ENCODE measurements at regions not wholly inside any gene's neighbourhood (a gene's known extent, or its start where the extent isn't known, plus 50 kb on each side); places are given as distances from the start of the nearest gene placed in this dataset.

DNA sequence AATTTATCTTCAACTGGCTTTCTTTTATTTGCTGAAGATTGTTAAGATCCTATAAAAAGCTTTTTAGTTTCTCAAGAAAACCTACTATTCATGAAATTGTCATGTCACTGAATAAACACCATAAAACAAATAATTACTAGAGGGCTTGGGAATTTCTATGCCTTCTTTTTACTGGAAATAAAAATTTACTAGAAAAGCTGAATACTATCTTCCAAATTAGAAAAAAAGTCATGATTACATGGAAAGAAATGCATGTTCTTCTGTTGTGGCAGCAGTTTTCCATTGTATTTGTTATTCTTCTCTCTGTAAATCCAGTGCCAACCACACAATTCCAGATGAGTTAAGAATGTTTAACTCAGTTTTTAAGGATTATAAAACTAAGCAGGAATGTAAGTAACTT, 153.8 kb downstream of the RAP2B start:
- ATAC-seq (ENCODE audit: low read depth) (no peak), DNase-seq (no peak)
- H3K9me3 ChIP-seq (ENCODE audit: control extremely low read depth in 1 of 3, control insufficient read depth in 2 of 3, insufficient read depth in 1 of 3, low read length in 2 of 3): no peaks in the 10 kb centered on the region
- ChIA-PET POLR2A (no interaction called here), CTCF (no interaction called here)
- Mint-ChIP-seq H3K4me3 (no peak overlapping the region), H3K27ac (no peak overlapping the region), H3K9me3 (ENCODE audit: insufficient read depth) (peaks cover 2% of the 10 kb centered on the region), H3K27me3 (peaks cover 11% of the 10 kb centered on the region), H3K4me1 (no peaks in the 10 kb centered on the region)
- H3K9ac ChIP-seq (ENCODE audit: low read length): no peak overlapping the region
- no peaks in the 10 kb centered on the region for H3K79me2 ChIP-seq (ENCODE audit: control insufficient read depth, insufficient read depth, low read length)
- no peak overlapping the region for H3K4me3 ChIP-seq (ENCODE audit: control extremely low read depth in 1 of 5, extremely low read depth in 1 of 5, insufficient read depth in 1 of 5, low read depth in 2 of 5, low read length in 4 of 5)
- H3K4me2 ChIP-seq (replicated peaks; ENCODE audit: low read depth, low read length, poor library complexity, severe bottlenecking): no peak overlapping the region
- no peaks in the 10 kb centered on the region for H3K4me1 ChIP-seq (ENCODE audit: control insufficient read depth in 2 of 2, insufficient read depth in 2 of 2, low read length in 2 of 2)
- H3K36me3 ChIP-seq (replicated peaks in 1 of 2; ENCODE audit: control extremely low read depth in 1 of 2, control insufficient read depth in 1 of 2, extremely low read depth in 1 of 2, insufficient read depth in 2 of 2, low read length in 1 of 2): no peaks in the 10 kb centered on the region
- H2AFZ ChIP-seq (ENCODE audit: insufficient read depth, low read depth, low read length, poor library complexity, severe bottlenecking): no peak overlapping the region
- no peak overlapping the region for H3K27ac ChIP-seq (ENCODE audit: low read length in 2 of 2)
- no peaks in the 10 kb centered on the region for H3K27me3 ChIP-seq (replicated peaks in 1 of 4; ENCODE audit: control extremely low read depth in 1 of 4, control insufficient read depth in 3 of 4, insufficient read depth in 4 of 4, low read length in 3 of 4)
- intact Hi-C loops (cut with micrococcal nuclease): no loop called here
- TF ChIP-seq, protein P1, sequence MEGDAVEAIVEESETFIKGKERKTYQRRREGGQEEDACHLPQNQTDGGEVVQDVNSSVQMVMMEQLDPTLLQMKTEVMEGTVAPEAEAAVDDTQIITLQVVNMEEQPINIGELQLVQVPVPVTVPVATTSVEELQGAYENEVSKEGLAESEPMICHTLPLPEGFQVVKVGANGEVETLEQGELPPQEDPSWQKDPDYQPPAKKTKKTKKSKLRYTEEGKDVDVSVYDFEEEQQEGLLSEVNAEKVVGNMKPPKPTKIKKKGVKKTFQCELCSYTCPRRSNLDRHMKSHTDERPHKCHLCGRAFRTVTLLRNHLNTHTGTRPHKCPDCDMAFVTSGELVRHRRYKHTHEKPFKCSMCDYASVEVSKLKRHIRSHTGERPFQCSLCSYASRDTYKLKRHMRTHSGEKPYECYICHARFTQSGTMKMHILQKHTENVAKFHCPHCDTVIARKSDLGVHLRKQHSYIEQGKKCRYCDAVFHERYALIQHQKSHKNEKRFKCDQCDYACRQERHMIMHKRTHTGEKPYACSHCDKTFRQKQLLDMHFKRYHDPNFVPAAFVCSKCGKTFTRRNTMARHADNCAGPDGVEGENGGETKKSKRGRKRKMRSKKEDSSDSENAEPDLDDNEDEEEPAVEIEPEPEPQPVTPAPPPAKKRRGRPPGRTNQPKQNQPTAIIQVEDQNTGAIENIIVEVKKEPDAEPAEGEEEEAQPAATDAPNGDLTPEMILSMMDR (IDR thresholded peaks at IDR 0.05): no peak
- TF ChIP-seq EZH2 (IDR thresholded peaks at IDR 0.05; ENCODE audit: borderline replicate concordance, insufficient read depth, low read depth, low read length, poor library complexity, severe bottlenecking): no peak
- H4K20me1 ChIP-seq (ENCODE audit: control insufficient read depth, insufficient read depth, low read length, poor library complexity, severe bottlenecking): no peaks in the 10 kb centered on the region

- no peaks in the 10 kb centered on the region for H3K4me1 ChIP-seq (ENCODE audit: control insufficient read depth in 2 of 2, insufficient read depth in 2 of 2, low read length in 2 of 2)
- H3K79me2 ChIP-seq (ENCODE audit: control insufficient read depth, insufficient read depth, low read length): no peaks in the 10 kb centered on the region
- no peaks in the 10 kb centered on the region for H3K9me3 ChIP-seq (ENCODE audit: control extremely low read depth in 1 of 3, control insufficient read depth in 2 of 3, insufficient read depth in 1 of 3, low read length in 2 of 3)
- no CpG with 5 or more reads among the region's 2 CpGs for WGBS (ENCODE audit: insufficient coverage)
- no peaks in the 10 kb centered on the region for H3K27me3 ChIP-seq (replicated peaks in 1 of 4; ENCODE audit: control extremely low read depth in 1 of 4, control insufficient read depth in 3 of 4, insufficient read depth in 4 of 4, low read length in 3 of 4)
- Mint-ChIP-seq H3K4me3 (no peak overlapping the region), H3K4me1 (no peaks in the 10 kb centered on the region), H3K27ac (no peak overlapping the region), H3K27me3 (peaks cover 5% of the 10 kb centered on the region), H3K9me3 (ENCODE audit: insufficient read depth) (no peaks in the 10 kb centered on the region)
- intact Hi-C loops (cut with micrococcal nuclease): no loop called here
- no peak overlapping the region for H3K9ac ChIP-seq (ENCODE audit: low read length)
- DNase-seq: no peak
- H4K20me1 ChIP-seq (ENCODE audit: control insufficient read depth, insufficient read depth, low read length, poor library complexity, severe bottlenecking): no peaks in the 10 kb centered on the region
- no peak overlapping the region for H3K4me3 ChIP-seq (ENCODE audit: control extremely low read depth in 1 of 5, extremely low read depth in 1 of 5, insufficient read depth in 1 of 5, low read depth in 2 of 5, low read length in 4 of 5)
- POLR2A ChIA-PET: no interaction called here
- no peak overlapping the region for H3K27ac ChIP-seq (ENCODE audit: low read length in 2 of 2)
- CTCF ChIA-PET: no interaction called here
- no peak overlapping the region for H2AFZ ChIP-seq (ENCODE audit: insufficient read depth, low read depth, low read length, poor library complexity, severe bottlenecking)
- no peak for ATAC-seq (ENCODE audit: low read depth)
- no peak overlapping the region for H3K4me2 ChIP-seq (replicated peaks; ENCODE audit: low read depth, low read length, poor library complexity, severe bottlenecking)
- no peaks in the 10 kb centered on the region for H3K36me3 ChIP-seq (replicated peaks in 1 of 2; ENCODE audit: control extremely low read depth in 1 of 2, control insufficient read depth in 1 of 2, extremely low read depth in 1 of 2, insufficient read depth in 2 of 2, low read length in 1 of 2)
- TF ChIP-seq, protein P1 (IDR thresholded peaks at IDR 0.05): no peak
- no peak for TF ChIP-seq EZH2 (IDR thresholded peaks at IDR 0.05; ENCODE audit: borderline replicate concordance, insufficient read depth, low read depth, low read length, poor library complexity, severe bottlenecking)
Measured at GRCh38 chr3:153319705-153320554, 157.9 kb downstream of the RAP2B start.
